HG02678 (cell line): ENCODE measurements at regions not wholly inside any gene's neighbourhood (a gene's known extent, or its start where the extent isn't known, plus 50 kb on each side); places are given as distances from the start of the nearest gene placed in this dataset.

ENCODE experiments used
- ATAC-seq: cut with Tn5 transposase; IDR thresholded peaks from one replicate; pipeline ENCODE4 v1.9.1; 2021; ENCODE audit warnings: mild to moderate bottlenecking, moderate library complexity; ENCODE audit not compliant: unreplicated experiment

DNA sequence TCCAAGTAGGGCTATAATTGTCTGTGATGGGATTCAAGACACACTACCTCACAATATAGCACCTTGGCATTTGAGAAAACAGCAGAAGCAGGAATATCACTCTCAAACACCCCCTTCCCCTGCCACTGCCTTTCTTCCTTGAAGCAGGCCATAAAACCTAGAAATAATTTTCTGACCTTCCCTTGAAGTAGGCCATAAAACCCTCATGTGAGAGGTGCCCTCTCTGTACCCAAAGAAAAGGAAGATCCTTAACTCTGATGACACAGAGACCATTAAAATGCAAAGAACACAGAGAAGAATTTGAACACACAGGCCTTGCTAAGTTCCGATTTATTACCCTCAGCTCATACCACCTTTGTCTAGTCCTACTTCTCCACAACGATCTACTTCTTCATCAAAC is 631.7 kb upstream of the CADM1 start:
- ATAC-seq = no peak

DNA sequence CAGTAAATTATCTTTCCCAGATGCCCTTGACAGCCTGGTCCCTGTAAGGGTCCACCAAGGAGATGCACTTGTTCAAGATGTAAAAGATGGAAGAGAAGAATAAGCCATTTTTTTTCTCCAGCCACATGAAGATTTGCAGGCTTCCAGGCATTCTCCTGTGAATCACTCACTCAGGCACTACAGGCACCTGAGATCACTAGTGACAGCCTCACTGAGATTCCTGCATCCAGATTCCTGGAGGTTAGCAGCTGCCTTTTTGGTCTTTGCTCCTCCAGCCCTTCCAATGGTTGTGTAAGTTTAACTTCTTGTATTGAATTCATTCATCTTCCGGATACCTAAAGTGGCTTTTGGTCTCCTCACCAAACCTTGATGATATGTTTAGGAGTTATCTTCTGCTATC is 630.2 kb upstream of the CADM1 start:
- no peak for ATAC-seq

DNA sequence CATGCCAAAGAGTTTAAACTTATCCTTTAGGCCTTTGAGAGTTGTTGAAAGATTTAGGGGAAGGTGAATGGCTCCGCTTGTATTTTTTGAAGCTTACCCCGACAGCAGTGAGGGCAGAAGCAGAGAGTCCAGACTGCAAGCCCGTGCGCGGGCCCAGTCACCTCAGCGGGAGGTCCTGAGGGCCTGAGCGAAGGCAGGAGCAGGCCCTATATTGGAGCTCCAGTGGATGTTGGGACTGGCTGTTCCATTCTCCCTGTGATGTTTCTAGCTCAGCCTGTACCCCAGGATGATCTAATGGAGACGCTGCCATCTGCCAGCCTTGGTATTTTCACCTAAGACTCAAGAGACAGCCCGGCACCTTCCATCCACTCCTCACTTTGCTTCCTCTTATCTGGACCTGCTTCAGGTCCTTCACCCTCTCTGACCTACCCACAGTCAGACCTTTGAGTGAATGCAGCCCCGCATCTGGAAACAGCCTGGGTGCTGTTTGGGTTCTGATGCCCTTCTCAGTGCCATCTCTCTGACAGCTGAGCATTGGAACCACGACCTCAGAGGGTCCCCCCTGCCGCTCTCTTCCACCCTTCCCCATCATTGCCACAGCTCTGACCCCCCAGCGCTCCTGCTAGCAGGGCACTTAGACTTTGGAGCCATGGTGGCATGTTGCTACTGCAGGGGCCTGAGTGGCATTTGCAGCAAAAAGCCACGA is 628.2 kb upstream of the CADM1 start:
- ATAC-seq = no peak

DNA sequence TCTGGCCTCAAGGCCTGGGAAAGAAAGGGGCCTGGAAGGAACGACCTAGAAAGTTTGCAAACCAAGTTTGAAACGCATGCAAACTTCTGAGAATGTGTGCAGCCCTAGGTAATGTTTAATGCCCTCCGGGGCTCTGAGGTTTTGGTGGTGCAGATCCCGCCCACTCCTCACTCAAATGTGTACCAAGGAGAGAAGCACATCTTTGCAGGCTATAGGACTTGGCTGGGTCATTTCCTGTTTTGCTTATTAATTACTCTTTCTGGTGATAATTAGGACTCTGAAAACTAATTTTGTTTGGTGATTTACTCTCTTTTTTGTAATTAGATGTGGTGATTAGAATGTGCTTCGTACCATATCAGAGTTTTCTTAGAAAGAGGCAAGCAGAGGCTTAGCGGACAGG is 625.9 kb upstream of the CADM1 start:
- ATAC-seq = no peak

DNA sequence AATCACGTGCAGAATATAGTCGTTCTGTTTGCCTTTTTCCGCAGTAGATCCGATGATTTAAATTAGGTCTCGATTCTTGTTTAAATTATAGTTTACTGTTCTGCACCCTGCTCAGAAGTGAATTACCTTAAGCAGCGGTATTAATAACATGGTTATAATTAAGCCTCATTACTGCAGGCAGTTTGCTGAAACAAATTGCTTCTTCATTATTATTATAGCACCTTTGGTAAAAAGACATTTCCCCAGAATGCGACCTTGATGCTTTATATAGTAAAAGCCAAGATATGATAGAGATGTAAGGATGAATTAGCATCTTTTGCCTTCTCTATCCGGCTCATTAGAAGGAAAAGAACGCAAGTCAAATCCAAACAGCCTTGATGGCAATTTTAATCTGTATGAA is 625.2 kb upstream of the CADM1 start:
- no peak for ATAC-seq

DNA sequence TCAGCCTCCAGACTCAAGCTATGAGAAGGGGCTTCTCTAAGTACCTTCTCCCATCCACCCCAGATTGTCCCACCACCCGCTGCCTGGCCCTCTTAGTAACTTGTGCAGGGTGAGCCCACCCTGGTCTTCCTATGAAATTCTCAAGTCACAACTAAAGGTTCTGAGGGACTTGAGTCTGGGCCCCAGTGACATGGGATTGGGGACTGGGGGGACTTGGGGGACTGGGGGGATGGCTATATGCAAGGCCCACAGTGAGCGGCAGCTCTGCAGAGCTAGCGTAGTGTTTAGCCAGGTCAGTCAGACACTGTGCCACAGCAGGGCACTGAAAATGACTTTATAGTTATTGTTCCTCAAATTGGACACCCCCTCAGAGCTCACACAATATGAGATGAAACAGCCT is 622.3 kb upstream of the CADM1 start:
- ATAC-seq = no peak

DNA sequence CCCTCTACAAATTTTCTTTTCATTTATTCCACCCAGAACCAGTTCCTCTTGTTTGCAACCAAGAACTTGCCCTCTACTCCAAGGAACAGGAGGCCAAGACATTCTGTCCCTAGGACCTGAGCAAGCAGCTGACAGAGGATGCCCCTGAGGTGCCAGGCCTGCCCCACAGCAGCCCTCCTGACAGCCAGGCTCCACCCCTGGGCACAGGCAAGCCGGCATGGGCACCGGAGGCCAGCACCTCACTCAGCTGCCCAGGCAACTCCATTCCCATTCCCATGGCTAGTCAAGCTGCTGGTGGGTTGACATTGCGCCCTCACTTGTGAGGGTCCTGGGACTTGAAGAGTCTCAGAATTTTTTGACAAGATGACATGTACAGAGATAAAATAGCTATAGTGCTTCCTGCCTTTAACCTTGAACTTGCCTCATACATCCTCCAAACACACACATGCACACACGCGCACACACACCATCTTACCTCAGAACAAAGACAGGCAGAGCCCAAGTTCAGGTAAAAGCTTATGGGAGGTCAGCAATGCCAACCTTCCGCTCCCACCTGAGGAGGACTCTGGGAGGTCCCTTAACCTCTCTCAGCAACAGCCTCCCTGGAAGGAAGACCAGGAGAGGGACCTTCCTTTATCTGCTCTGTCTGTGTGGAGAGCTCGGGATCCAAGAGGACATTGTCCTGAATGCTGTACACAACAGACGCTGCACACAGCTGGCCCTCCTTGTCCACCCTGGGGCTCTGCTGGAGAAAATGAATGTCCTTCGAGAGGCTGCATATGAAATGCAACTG is 620.9 kb upstream of the CADM1 start:
- no peak for ATAC-seq

DNA sequence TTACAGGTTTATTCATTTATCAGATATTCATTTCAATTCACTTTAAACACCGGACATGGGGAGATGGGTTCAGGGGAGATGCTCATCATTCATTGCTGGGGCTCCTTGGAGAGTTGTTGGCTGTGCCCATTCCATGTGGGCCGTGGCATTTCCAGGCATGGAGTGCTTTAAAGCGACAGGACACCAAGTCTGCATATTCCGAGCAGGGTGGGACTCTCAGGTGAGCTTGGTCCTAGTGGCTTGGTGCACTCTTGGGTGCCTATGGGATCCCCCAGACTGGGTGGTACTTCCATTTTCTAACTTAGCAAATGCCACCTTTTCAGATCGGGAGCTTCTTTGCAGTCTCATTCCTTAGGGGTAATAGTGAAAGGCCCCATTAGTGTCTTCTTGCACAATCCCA is 619.5 kb upstream of the CADM1 start:
- ATAC-seq = no peak

DNA sequence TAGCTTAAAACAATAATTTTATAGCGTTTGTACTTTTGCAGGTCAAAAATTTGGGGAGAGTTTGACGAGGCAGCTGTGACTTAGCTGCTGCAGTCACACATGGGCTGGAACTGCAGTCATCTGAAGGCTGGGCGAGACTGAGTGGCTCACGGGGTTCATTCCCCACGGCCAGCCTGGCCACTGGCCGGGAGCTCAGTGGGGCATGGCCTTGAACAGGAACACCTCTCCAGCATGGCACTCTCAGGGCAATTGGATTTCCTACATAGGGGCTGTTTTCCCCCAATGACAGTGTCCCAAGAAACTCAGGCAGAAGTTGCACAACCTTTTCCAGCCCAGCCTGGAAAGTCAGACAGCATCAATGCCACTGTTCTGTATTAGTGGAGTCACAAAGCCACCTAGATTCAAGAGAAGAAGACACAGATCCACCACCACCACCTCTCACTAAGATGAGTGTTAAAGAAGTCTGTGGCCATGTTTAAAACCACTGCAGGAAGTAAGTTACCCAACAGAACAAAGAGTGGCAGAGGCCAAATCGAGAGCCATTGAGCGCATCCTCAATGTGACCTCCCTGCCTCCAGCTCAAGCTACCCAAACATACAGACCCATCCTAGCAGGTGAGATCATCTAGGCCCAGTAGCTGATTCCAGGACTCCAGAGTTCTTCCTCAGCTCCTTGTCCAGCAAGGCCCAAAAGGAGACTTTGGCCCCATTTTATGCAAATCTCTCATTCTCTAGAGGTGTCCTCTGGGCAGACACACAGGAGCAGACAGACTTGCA is 618.7 kb upstream of the CADM1 start:
- no peak for ATAC-seq

DNA sequence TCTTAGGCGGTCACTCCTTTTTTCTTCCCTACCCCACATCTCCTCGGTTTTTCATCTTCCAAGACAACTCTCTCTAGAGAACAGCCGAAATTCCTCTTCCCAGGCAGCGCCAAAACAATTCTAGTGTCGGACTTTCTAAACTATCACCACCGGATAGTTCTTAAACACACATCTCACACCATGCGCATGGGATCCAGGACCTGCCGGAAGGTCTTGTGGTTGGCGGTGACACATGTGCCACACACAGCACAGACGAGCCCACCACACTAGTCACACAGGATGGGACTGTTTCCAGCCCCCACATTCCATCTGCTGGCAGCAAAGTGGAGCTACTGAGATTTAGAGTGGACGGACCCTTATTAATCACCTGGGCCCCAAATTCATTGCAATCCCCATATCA is 614.9 kb upstream of the CADM1 start:
- ATAC-seq = no peak

DNA sequence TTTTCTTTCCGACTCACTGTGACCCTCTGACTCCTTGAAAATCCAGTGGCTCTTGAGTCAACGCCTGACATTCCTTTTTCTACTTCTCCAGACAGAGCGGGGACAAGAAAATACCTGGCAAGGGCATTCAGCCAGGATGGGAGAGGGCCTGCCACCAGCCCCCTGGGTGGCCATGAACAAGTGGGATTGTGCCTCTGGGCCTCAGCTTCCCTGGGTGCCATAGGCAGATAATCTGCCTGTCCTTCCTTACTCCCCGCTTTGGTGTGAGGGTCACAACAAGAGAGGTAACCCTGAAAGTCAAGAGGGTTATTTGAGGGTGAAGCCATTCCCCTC is 613.9 kb upstream of the CADM1 start:
- ATAC-seq = no peak

DNA sequence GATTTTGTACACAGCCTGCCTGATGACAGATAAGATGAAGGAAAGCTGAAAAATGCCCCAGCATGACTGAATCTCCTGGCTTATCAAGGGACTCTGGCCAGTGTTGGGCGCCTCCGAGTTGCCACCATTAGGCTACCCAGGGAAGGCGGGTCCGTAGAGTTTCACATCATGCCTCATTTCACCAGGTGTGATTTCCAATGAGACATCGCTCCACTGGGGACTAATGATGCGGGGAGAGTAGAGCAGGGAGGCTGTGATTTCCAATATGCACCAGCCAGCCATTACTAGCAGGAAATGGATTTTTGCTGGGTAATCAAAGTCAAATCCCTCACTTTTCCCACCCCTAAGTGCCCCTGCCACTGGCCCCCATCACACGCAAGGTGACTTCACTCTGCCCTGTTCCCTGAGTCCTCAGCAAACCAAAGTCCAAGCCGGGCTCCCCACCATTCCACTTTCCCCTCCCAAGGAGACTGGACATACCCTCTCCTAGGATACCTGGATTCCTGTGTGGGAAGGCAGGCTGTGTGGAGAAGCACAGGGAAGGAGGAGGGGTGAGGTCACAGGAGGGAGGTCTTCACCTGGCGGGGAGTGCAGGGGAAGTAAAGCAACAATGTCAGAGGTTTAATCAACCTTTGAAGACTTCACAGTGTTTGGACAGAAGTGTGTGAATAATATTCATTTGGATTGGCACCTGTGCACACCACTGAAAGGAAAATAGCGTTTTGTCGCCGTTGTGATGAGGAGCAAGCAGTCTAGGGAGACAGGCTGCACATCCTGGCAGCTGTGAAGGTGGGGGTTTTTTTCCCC is 613.3 kb upstream of the CADM1 start:
- no peak for ATAC-seq

DNA sequence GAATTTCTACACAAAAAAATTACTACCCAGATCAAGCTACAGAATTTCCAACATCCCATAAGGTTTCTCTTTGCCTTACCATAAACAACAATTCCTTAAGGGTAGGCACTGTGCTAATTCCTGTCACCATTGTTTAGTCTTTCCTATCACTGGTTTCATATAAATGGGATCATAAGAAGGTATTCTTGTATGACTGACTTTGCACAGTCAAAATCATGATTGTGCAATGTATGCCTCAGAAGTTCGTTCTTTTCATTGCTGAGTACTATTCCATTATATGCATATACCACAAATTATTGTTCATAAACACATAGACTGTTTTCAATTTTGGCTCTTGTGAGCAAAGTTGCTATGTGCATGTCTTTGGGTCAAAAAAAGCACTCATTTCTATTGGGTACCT is 611.6 kb upstream of the CADM1 start:
- no peak for ATAC-seq

DNA sequence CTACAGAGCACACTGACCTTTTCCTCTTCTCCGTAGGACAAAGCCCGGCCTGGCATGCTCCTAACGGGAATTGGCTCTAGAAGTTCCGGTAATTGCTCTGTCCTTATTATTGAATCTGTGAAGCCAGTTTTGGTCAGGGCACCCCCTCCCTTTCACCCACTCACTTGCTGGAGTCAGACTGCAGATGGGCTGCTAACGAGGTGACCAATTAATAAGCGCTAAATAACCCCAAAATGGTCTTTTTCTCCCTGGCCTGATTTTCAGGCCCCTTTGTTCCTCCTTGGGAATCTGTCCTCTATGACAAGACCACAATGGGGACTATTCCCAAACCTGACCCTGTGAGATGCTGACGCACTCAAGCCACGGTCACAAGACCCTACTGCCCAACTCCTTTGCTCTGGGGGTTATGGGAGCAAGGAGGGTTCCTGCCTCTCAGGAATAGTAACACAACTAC is 610.0 kb upstream of the CADM1 start:
- ATAC-seq = no peak

DNA sequence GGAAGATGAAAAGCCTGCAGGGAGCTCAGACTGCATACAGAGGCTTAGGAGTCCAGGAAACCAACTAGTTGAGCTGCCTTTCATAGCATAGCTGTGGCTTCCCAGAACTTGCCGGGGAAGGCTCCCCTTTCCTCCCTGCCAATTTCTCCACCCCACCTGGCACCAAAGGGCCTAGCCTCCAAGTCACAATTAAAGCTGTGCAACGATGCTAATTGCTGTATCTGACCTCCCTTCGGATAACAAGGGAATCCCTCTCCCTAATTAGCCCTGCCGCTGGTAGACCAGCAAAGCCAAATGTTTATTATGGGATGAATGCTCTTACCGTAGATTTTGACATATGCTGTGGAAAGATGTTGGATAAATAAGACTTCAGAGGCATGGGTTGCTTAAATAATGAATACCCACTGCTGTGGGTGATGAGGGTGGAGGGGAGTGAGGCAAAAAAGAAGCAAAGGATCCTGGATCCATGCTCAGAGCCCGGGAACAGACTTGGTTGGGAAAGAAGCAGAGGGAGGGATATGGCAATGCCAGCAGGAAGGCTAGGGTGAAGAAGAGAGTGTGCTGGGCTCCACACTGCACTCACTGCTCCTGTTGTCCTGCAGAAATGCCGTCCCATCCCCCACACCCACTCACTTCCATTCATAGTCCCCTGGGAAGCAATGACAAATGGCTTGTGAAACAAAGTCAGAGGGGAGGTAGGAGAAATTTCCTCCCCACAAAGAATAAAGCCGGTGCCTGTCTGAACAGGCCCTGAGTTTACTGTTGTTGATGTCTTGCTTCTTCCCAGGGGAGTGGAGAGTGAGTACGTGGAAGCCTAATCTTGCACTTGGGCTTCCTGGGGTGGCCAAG is 608.1 kb upstream of the CADM1 start:
- no peak for ATAC-seq

DNA sequence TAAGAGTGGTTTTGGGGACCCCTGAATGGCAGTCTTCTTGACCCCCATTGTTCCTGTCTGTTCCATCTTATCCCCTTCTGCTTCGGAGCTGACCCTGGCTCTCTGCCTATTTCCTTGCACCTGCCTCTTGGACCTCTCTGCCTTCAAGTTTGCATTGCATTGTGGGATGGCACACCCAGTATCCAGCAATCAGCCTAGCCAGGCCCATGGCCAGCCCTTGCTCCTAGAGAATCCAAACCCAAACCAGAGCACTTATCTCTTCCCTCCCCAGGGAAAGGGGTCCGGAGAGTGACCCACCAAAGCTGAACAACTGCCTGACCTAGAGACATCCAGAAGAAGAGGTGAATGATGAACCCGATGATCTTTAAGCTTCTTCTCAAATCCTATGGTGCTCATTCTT is 607.3 kb upstream of the CADM1 start:
- ATAC-seq = no peak

DNA sequence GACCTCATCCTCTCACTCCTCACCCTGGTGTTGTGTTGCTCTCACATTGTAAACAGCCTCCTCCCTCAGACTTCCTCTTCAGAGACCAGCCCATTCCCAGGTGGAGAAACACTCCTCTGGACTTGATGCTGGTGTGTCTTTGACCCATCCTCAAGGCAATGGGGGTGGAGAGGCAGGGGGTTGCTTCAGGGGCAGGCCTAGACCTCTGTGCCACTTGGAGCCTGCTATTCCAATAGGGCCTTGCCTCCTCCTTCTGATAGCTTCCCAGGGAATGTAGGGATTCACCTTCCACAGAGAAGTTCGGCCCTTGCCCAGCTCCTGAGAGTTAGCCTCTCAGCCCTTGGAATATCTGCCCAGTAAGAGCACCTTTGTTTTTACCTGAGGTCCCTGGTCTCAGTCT is 606.6 kb upstream of the CADM1 start:
- ATAC-seq = no peak

DNA sequence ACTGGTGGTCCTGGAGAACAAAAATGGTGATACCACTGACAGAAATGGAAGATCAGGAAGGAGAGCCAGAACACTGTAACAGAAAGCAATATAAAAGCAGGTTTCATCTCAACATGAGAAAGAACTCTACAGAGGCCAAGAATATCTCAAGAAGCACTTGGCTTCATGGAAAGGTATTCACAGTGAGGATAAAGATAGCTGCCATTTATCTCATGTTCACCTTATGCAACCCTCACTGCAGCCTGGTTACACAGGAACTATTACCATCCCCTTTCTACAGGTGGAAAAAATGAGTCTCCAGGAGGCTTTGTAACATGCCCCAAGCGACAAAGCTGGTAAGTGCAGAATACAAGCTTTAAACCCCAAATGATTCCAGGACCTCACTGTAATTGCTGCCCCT is 606.1 kb upstream of the CADM1 start:
- no peak for ATAC-seq

DNA sequence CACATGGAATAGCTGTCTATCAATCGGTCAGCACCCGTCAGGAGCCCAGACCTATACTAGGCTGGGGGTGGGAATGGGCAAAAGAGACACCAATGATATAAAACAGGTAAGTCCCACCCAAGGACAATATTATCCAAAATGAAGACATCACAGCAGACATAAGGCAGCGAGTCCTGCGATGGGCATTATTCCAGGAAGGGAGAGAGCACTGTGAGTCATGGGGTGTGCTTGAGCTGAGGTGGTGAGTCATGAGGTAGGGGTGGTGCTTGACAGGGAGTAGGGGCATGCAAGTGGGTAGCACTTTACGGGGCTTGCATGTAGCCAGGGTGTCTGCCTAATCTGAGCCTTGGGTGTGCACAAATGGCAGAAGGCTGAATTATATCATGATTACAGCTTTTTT is 605.0 kb upstream of the CADM1 start:
- ATAC-seq = no peak

DNA sequence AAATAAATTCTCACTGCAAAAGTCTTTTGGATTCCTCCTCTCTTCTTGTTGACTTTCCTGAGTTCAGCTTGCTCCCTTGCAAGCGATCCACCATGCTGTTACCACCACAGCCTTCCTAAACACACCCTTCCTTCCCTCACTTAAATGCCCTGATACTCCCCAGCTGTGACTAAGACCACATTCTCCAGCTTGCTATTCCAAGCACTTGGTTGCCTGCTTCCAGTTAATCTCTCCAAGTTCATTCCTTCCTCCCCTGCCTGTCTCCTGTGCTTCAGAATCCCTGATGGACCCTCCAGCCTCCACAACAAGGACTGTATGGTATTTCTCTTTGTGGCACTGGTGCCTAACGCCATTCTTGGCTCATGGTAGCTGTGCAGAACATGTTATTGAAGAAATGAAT is 603.9 kb upstream of the CADM1 start:
- ATAC-seq = no peak
